Activated T-helper 1 cell treated with Interleukin-2 at 50 U/mL for 16 hours (primary cell): ENCODE measurements at regions not wholly inside any gene's neighbourhood (a gene's known extent, or its start where the extent isn't known, plus 50 kb on each side); places are given as distances from the start of the nearest gene placed in this dataset.
"Not testable (repeated sequence)": the region's sequence is repeated elsewhere in the genome, so short reads cannot be mapped to it uniquely, and the experiment has no call there.

Experiments
- DNase-seq: peaks from one replicate; pipeline ENCODE4 v3.0.0-alpha.2; 2020; ENCODE audit warnings: low read depth

DNA sequence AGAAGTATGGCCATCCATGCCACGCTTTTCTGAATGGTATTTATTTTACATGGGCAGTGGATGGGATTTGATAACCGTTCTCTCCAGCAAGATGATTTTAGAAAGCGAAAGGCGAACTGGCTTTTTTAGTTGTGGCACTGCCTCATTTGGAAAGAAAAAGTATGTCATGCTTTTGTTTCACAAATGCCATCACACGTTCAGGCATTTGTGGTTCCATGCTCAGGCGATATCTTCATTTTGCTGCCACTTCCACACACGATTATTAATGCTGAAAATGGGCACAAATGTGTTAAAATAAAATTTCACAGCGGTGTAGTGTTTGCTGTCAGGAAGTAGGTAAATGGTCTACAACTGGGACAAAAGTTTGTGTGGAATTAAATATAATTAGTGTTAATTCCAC is 328.1 kb downstream of the BCL2L11 start:
- DNase-seq, result not testable (repeated sequence)

GRCh38 chr2:111450526-111450925 is 329.8 kb downstream of the BCL2L11 start:
- not testable (repeated sequence) for DNase-seq

GRCh38 chr2:111451692-111452199 is 331.0 kb downstream of the BCL2L11 start:
- DNase-seq, result not testable (repeated sequence)

- not testable (repeated sequence) for DNase-seq
Observed at GRCh38 chr2:111452208-111452607, 331.5 kb downstream of the BCL2L11 start.

- not testable (repeated sequence) for DNase-seq
Observed at GRCh38 chr2:111453308-111453707, 332.6 kb downstream of the BCL2L11 start.

- not testable (repeated sequence) for DNase-seq
Observed at GRCh38 chr2:111453816-111454215, 333.1 kb downstream of the BCL2L11 start.

GRCh38 chr2:111454404-111454803 is 333.7 kb downstream of the BCL2L11 start:
- DNase-seq, result not testable (repeated sequence)

DNA sequence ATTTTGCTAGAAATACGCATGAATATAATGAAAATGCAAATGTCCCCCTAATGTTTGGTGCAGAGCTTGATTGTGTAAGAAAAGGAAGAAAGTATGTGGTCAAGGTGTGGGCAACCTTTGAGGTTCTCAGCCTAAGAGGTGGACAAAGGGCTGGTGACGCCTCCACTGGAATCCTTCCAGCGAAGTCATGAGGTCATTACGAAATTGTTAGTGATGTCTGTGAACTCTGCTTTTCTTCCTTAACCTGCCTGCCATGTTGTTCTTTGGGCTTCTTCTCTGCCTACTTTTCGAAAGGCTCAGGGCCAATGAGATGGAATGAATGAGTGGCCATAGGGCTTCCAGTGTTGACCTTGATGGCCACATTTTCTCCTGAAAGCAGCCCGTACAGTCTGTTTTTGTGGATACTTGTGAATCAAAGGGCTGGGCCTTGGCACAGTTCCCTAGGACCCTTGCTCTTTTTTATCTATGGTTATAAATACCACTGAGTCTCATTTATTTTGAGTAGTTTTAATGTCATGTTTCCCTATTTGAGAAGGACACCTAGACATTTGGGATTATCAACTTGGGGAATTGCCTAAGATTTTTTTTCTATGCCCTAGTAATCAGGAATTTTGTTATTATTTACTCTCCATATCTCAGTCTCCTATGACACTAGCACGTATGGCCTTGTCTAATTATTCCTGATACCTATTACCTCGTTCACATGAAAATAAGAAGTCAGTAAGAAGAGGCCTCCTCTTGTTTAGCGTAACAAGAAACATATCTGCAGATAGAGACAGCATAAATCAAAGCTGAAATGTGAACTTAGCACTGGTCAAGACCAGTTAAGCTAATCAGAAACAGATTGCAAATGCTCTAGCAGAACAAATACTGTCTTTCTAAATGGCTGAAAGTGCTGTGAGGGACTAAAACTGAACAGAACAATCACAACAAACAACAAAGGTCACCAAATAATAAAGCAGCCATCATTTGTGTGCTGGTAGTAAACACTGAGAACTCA is 334.6 kb downstream of the BCL2L11 start:
- not testable (repeated sequence) for DNase-seq

- not testable (repeated sequence) for DNase-seq
Observed at GRCh38 chr2:111457191-111457590, 336.5 kb downstream of the BCL2L11 start.

- not testable (repeated sequence) for DNase-seq
Observed at GRCh38 chr2:111460901-111461300, 340.2 kb downstream of the BCL2L11 start.

DNA sequence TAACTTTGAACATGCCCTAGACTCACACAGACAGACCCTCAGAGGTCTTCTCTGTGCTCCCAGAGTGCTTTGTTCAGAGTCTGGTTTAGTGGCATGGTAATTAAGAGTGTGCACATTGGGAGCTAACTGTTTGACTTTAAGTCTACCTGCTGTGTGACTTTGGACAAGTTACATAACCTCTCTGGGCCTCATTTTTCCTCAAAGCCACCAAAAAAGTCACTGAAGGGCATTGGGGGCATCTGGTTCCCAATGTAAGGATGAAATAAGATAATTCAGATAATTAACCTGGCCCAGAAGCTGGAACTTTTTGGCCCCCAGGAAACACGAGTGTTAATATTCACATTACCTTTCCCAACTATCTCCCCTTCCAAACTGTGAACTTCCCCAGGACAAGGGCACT is 341.1 kb downstream of the BCL2L11 start:
- not testable (repeated sequence) for DNase-seq

DNA sequence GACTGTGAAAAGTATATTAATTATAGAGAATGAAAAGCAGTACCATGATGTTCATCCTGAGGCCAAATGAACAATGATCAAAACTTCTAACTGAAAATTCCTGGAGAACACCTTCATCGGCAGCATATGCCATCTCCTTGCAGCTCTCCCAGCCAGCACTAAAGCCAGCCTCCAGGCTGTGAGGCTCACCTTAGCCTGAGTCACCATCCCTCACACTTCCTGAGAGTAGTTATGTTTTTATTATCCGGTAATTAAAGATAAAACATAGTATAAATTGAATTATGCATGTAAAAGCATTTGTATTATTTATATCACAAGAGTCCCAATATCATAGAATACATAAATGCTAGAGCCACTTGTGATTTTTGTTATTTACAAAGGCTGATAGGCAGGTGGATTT is 341.9 kb downstream of the BCL2L11 start:
- DNase-seq, result not testable (repeated sequence)

- not testable (repeated sequence) for DNase-seq
Observed at GRCh38 chr2:111463238-111463848, 342.6 kb downstream of the BCL2L11 start.

DNA sequence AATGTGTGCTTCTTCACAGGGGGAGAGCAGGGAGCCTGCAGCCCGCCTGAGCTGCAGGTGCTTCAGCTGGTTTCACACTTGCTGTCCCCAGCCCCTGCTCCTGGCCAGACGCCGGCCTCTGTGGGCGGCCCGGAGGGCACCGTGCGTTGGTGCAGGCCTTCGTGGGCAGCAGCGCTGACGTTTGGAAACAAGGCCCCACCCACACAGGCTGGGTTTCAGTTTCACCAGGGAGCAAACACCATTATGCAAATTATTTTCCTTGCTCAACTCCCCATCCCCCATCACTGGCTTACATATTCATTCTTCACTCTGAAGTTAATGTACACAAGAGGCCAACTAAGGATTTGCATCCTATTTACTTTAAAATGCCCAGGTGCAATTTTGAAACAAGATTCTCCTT is 343.2 kb downstream of the BCL2L11 start:
- DNase-seq, result not testable (repeated sequence)

GRCh38 chr2:111464367-111464766 is 343.7 kb downstream of the BCL2L11 start:
- DNase-seq, result not testable (repeated sequence)

- DNase-seq, result not testable (repeated sequence)
Observed at GRCh38 chr2:111465521-111465920, 344.8 kb downstream of the BCL2L11 start.

- not testable (repeated sequence) for DNase-seq
Observed at GRCh38 chr2:111466744-111467143, 346.0 kb downstream of the BCL2L11 start.

GRCh38 chr2:111470924-111471323 is 350.2 kb downstream of the BCL2L11 start:
- DNase-seq, result not testable (repeated sequence)

GRCh38 chr2:111471791-111472530 is 351.2 kb downstream of the BCL2L11 start:
- DNase-seq, result not testable (repeated sequence)

DNA sequence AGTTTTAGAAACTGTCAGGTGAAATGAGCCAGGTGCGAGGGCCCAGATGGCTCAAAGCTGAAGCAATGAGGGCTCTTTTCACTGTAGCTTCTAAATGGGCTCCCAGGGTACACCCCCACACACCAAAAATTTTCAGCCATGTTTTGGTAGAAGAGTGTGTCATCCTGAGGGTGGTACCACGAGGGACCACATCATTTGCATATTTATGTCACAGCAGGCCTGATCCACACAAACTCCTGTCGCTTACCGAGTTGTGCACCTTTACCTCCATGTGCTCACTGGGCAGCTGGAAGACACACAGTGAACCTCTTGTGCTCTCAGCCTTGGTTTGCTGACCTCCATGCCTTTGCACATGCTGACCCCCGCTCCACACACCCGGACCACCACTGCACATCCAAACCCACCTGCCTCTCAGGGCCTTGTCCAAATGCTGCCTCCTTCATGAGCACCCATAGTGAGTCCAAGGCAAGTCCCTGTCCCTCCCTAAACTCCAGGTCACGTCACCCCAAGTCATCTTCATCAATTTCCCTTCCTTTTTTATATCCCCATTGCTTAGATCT is 352.2 kb downstream of the BCL2L11 start:
- not testable (repeated sequence) for DNase-seq

DNA sequence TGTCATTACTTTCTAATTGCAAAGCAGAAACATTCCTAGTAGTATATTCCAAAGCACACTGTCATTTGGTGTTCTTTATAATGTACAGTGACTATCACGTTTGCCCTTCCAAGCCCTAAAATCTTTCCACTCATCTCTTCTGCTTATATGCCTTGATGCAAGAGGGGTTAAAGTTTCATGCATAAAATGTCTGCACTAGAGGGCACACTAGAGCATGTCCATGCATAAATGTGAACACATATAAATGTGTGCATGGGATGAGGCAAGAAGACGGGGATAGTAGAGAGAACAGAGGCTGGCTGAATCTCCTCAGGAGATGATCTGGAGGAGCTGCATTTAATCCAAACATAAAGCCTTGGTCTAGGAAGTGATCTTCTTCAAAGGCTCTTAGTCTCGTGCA is 352.8 kb downstream of the BCL2L11 start:
- DNase-seq, result not testable (repeated sequence)
